ENCODE measurements at regions not wholly inside any gene's neighbourhood (a gene's known extent, or its start where the extent isn't known, plus 50 kb on each side); places are given as distances from the start of the nearest gene placed in this dataset.
A peak's percentile ranks its signal among the peaks of the same experiment; 100 is the strongest.

DNA sequence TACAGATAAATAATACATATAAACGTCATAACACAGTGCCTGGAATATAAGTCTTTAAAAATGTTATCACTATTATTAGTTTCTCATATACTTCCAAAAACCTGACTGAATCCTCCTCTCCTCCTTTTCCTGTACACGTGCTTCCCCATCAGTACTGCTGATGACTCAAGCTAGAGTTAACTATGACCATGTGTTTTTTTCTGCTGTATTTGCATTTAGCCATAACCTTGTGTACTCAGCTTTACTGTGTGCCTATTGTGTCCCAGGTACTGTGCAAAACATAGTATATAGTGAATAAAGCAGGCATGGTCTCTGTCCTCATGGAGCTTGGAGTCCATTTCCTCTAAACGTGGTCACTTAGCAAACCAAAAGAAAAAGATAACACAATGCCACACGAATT is 56.5 kb upstream of the ARHGAP32 start:
- TF ChIP-seq CTCF (conservative IDR thresholded peaks at IDR 0.05; ENCODE audit: low read depth, low read length) (no peak), POLR2A (IDR thresholded peaks at IDR 0.05; ENCODE audit: low read depth, low read length) (no peak), FOS (IDR thresholded peaks at IDR 0.05; ENCODE audit: low read depth, low read length) (0 out of 2 replicates have a peak, but pooled peaks have one; percentile 13)
